ENCODE measurements at regions not wholly inside any gene's neighbourhood (a gene's known extent, or its start where the extent isn't known, plus 50 kb on each side); places are given as distances from the start of the nearest gene placed in this dataset.

- no peak for DNase-seq
Observed at GRCh38 chr2:6640621-6641015, 225.1 kb downstream of the CMPK2 start.

- no peak for DNase-seq
Observed at GRCh38 chr2:6641956-6642355, 223.8 kb downstream of the CMPK2 start.

- DNase-seq = no peak
Observed at GRCh38 chr2:6644261-6644660, 221.4 kb downstream of the CMPK2 start.

GRCh38 chr2:6645004-6645403 lies 220.7 kb downstream of the CMPK2 start:
- no peak for DNase-seq

- no peak for DNase-seq
Observed at GRCh38 chr2:6645672-6646071, 220.0 kb downstream of the CMPK2 start.

- DNase-seq = no peak
Observed at GRCh38 chr2:6647046-6647445, 218.7 kb downstream of the CMPK2 start.

GRCh38 chr2:6648596-6649247 lies 217.0 kb downstream of the CMPK2 start:
- no peak for DNase-seq

- no peak for DNase-seq
Observed at GRCh38 chr2:6650311-6650710, 215.4 kb downstream of the CMPK2 start.

GRCh38 chr2:6652251-6652650 lies 213.5 kb downstream of the CMPK2 start:
- DNase-seq = no peak

GRCh38 chr2:6653281-6653750 lies 212.4 kb downstream of the CMPK2 start:
- DNase-seq = no peak

- DNase-seq = no peak
Observed at GRCh38 chr2:6654279-6654678, 211.4 kb downstream of the CMPK2 start.

- no peak for DNase-seq
Observed at GRCh38 chr2:6656633-6657032, 209.1 kb downstream of the CMPK2 start.

GRCh38 chr2:6657136-6657535 lies 208.6 kb downstream of the CMPK2 start:
- DNase-seq = no peak

GRCh38 chr2:6657855-6658254 lies 207.9 kb downstream of the CMPK2 start:
- DNase-seq = no peak

GRCh38 chr2:6664332-6665061 lies 201.2 kb downstream of the CMPK2 start:
- no peak for DNase-seq

- no peak for DNase-seq
Observed at GRCh38 chr2:6665093-6666045, 200.3 kb downstream of the CMPK2 start.

GRCh38 chr2:6667326-6667725 lies 198.4 kb downstream of the CMPK2 start:
- no peak for DNase-seq

- DNase-seq = no peak
Observed at GRCh38 chr2:6671913-6672312, 193.8 kb downstream of the CMPK2 start.

- DNase-seq = no peak
Observed at GRCh38 chr2:6674381-6674780, 191.3 kb downstream of the CMPK2 start.

- no peak for DNase-seq
Observed at GRCh38 chr2:6675791-6676190, 189.9 kb downstream of the CMPK2 start.

- DNase-seq = no peak
Observed at GRCh38 chr2:6676241-6676640, 189.5 kb downstream of the CMPK2 start.

- DNase-seq = no peak
Observed at GRCh38 chr2:6676776-6677175, 188.9 kb downstream of the CMPK2 start.

GRCh38 chr2:6679471-6679870 lies 186.2 kb downstream of the CMPK2 start:
- DNase-seq = no peak

GRCh38 chr2:6683516-6683915 lies 182.2 kb downstream of the CMPK2 start:
- DNase-seq = no peak

Data from NCI-H69 (cell line).